Esophagus squamous epithelium (tissue), 4 donors: ENCODE measurements at regions not wholly inside any gene's neighbourhood (a gene's known extent, or its start where the extent isn't known, plus 50 kb on each side); places are given as distances from the start of the nearest gene placed in this dataset.

Source experiments
- POLR2A ChIP-seq, 4 donors: fragments of 450-650 bp; IDR thresholded peaks; one replicate each; pipeline ENCODE4 v1.6.1; 2017; ENCODE audit warnings: antibody characterized with exemption in 4 of 4, mild to moderate bottlenecking in 4 of 4, moderate library complexity in 3 of 4
- TF ChIP-seq, protein P1 (sequence below), 6 experiments: fragments of 450-650 bp in 4 of 6; fragments of 200-600 bp in 2 of 6; sonication (generic) in 2 of 6; IDR thresholded peaks; one replicate each; pipeline ENCODE4 v1.5.1; 2016 to 2019; ENCODE audit warnings: antibody characterized with exemption in 6 of 6, mild to moderate bottlenecking in 4 of 6, moderate library complexity in 4 of 6

DNA sequence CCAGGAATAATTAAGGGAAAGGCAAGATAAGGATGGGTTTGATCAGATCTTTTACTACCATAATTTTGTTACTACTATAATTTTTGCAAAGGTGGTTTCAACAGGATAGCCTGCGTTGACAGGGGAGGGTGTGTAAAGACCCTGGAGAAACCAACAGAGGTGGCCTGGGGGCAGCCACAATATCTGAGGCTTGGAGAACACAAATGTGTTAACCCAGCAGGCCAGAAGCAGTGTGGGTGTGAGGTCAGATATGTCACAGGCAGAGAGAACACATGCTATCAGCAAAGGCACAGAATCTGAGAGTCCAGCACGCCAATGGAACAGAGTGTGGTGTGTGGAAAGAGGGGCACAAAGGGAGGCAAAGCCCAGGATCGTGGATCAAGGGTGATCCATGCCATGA, 399.4 kb upstream of the TRIB2 start:
- no peak for TF ChIP-seq POLR2A (IDR thresholded peaks at IDR 0.05)
- TF ChIP-seq, protein P1, sequence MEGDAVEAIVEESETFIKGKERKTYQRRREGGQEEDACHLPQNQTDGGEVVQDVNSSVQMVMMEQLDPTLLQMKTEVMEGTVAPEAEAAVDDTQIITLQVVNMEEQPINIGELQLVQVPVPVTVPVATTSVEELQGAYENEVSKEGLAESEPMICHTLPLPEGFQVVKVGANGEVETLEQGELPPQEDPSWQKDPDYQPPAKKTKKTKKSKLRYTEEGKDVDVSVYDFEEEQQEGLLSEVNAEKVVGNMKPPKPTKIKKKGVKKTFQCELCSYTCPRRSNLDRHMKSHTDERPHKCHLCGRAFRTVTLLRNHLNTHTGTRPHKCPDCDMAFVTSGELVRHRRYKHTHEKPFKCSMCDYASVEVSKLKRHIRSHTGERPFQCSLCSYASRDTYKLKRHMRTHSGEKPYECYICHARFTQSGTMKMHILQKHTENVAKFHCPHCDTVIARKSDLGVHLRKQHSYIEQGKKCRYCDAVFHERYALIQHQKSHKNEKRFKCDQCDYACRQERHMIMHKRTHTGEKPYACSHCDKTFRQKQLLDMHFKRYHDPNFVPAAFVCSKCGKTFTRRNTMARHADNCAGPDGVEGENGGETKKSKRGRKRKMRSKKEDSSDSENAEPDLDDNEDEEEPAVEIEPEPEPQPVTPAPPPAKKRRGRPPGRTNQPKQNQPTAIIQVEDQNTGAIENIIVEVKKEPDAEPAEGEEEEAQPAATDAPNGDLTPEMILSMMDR (IDR thresholded peaks at IDR 0.05) = no peak
